ENCODE measurements at regions not wholly inside any gene's neighbourhood (a gene's known extent, or its start where the extent isn't known, plus 50 kb on each side); places are given as distances from the start of the nearest gene placed in this dataset.

DNA sequence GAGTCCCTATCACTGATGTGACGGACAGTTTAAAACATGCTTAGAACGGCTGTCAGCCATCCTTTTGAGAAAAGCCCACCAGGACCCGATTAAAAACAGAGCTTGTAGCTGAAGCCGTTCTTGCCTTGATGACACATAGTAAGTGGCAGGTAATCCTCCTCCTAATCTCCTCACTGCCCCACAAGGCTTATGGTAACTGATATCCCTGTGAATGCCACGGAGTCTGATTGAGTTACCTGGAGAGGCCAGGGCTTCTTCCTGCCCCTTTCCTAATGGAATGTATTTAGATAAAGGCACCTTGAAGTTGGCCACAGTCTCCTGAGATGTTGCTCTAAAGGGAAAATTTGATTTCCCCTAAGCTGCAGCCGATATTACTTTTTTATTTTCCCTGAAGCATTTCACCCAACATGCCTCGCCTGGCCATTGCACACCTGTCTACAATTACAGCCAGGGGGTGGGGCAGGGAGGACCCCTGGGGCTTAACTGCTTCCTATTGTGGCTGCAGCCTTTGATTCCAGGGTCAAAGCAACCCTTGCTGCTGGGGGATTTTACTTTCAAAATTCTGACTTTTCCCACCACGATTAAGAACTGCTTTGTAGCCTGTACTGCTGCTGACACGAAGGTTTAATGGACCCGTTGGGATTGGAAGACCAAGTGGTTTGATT lies 169.0 kb upstream of the GPR26 start:
- DNase-seq: no peak

DNA sequence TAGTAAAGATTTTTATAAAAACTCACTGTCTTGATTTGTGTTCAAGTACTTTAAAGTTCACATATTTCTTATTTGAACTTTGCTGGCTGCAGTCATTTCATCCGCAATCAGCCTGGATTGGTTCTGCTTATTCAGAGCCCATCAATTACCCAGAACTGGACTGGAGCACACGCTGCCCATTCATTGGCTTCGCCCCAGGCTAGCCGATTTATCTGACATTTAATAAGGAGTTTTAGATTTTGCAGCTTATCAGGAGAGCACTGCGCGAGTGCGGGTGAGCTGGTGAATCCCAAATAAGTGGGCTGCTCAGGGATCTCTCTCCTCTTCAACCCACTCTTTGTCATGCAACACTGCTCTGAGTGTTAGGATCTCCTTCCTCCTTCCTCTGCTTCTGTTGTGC lies 166.0 kb upstream of the GPR26 start:
- no peak for DNase-seq

DNA sequence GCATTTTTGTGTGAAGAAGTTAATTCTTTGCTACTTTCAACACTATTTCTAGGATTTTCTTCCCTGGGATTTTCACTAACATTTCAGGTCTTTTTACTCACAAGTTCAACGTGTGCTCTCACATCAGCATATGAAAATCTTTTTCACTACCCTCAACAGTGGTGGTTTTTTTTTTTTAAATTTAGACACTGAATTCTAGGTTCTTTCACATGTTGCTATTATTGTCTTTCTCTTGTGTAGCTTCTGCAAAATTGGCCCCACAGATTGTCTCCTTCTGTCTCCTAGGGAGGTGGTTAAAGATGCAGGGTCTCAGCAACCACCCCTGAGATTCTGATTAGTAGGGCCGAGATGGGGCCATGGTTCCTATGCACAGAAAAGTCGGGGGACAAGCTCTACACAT lies 165.0 kb upstream of the GPR26 start:
- DNase-seq: no peak

DNA sequence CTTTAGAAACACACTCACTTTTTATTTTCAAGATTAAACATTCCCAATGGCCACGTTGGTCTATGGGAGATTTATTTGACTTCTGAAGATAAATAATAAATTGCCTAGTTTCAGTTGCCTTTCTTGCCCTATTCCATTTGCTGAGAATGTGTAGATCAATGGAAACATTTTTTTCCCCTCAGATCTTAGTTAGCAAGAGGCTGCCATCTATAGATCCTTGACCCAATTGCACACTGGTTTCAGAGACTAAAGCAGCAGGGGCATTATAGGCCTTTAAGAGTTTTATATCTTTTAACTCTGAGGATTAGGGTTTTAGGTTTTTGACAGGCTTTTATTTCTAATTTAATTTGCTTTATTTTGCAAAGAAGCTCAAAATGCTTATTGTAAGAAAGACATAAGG lies 163.2 kb upstream of the GPR26 start:
- no peak for DNase-seq

GRCh38 chr10:123506455-123506854 lies 159.7 kb upstream of the GPR26 start:
- no peak for DNase-seq

DNA sequence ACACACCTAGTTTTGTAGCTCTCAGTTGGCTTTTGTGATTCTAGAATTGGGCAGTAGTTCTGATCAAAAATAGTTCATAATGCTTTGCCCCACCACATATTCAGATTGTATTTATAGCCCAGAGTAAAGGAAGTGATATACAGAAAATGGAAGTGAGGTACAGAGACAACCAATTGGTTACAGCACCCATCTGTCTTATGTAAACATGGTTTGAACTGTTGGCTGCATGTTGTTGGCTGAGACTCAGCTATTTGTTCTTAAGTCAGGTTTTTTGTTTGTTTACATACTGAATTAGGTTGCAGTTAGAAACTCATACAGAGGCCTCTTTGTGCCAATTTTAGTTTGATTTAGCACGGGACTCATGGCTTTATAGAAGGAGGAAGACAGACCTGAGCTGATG lies 158.9 kb upstream of the GPR26 start:
- no peak for DNase-seq

GRCh38 chr10:123509338-123509737 lies 156.8 kb upstream of the GPR26 start:
- DNase-seq: no peak

GRCh38 chr10:123512901-123513775 lies 153.0 kb upstream of the GPR26 start:
- no peak for DNase-seq

DNA sequence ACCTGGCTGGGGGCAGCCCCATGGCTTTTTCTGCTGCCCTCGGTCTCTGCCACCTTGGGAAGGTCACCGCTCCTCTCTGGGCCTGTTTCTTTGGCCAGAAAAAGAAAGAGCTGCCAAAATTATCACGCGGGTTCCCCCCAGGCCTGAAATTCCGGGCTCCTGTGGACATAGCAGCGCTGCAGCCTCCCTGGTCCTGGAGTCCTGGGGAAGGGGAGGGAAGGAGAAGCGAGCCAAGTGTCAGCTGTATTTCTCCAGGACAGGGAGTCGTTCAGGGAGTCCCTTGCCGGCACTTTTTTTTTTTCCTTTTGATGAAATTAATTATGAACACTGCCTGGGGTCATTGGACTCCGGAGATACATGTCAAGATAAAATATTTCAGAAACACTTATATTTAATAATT lies 152.3 kb upstream of the GPR26 start:
- DNase-seq: no peak

DNA sequence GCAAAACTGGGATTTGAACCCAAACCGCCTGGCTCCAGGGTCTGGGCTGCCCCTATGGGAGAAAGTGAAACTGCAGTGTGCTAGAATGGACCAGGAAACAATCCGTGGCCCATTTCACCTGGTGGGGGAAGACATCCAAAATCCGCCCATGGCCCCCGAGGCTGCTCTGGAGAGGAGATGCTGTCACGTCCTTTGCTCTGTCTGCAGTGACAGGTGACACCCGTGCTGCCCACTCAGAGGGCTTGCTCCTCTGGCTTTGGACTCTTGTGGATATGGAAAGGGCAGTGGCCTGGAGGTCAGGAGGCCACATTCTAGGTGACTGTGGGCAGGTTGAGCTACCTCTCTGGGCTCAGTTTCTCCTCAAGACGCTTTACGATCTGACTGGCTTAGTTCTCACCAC lies 151.2 kb upstream of the GPR26 start:
- no peak for DNase-seq

DNA sequence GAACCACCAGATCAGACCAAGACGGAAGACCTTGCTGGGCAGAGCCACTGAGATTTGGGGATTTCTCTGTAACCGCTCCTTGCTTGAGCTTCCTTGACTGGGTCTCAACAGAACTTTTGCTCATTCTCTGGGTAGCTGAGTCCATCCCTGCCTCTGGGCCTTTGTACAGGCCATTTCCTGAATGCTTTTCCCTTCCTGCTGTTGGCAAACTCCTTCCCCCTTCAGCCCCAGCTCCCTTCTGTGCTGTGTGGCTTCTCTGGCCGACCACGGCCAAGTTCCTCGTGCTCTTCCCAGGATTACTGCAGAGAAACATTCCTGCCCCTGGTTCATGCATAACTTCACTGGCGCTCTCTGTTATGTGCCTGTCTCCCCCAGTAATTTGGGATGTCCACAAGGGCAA lies 150.5 kb upstream of the GPR26 start:
- DNase-seq: no peak

DNA sequence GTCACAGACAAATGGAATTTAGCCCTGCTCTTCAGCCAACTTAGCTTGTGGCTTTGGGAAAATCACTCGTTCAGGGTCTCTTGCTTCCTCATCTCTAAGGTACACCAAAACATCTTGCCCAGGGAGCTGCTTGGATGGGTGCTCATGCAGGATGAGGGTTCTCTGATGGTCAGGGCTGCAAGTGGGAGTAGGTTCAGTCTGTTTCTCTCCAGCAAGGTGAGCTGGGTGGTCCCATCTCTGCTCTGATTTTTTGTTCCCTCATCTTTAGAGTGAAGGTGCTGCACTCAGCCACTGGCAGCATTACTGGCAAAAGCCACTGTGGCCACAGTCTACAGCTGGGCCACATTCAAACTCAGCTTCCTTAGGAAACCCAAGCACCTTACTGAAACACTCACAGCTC lies 149.9 kb upstream of the GPR26 start:
- no peak for DNase-seq

DNA sequence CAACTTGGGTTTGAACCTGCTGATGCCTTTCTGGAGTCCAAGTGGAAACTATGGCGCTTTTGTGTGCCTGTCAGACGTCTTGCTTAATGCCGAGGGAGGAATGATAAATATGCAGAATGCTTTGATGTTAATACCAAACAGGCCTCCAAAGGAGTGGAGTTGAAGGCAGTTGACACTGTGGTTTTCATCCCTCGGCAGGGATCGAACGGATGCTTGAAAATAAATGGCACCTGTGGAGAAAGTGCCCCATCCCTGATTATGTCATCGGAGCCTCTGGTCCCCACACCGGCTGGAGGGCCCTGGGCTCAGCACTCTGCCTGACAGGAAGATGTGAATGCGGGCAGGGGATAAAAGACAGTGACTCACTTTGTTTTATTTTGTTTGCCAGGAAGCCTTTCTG lies 148.7 kb upstream of the GPR26 start:
- DNase-seq: no peak

- DNase-seq: no peak
These were observed 148.3 kb upstream of the GPR26 start for GRCh38 chr10:123517901-123518300.

GRCh38 chr10:123518765-123519164 lies 147.4 kb upstream of the GPR26 start:
- no peak for DNase-seq

DNA sequence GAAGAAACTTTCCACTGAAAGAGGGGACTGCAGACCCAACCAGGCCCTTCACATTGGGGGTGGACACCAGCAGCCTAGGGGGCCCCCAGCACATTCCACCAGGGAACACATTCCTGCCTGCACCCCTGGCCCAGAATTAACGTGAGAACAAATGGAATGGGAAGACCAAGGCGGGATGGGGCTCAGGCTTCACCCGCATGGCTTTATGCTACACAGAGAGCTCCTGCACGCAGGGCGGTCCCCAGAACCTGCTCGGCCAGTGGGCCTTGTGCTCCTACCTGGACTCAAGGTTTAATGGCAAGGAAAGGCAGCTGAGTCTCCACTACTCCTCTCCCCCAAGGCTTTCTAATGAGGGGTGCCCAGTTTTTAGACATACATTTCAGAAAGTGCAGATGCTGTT lies 146.3 kb upstream of the GPR26 start:
- DNase-seq: no peak

DNA sequence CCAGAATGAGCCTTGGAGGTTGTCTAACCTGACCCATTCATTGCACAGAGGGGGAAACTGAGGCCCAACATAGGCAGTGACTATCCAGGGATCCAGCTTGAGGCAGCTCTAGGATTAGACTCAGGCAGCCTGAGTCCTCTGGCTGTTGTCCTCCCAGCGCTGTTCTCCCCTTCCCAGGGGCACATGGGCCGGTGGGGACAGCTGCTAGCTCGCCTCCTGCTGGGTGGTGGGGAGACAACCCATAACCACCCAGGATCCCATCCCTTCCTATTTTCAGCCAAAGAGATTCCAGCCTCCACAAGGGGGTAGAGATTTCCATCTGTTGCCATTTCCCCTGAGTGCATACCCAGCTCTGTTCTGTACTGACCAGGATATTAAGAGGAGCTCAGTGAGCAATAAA lies 145.1 kb upstream of the GPR26 start:
- no peak for DNase-seq

DNA sequence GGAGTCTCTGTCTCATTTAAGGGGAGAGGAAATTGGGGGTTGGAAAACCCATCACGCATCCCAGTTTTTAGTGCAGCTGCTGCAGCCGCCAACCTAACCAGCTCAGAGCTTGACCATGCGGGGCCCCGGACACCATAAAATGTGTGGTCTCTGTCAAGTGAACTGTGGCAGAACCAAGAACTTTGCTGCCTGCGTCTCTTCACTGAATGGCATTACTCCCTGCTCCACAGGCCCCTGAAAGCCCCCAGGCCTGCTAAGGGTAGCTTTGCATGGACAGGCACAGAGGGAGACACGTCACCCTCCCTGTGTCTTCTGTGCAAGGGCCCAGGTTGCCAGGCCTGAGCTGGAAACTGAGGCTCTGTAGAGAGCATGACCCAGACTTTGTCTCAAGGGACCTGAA lies 144.6 kb upstream of the GPR26 start:
- DNase-seq: no peak

GRCh38 chr10:123522702-123523312 lies 143.3 kb upstream of the GPR26 start:
- DNase-seq: no peak

- no peak for DNase-seq
These were observed 142.3 kb upstream of the GPR26 start for GRCh38 chr10:123523833-123524232.

GRCh38 chr10:123526356-123527064 lies 139.6 kb upstream of the GPR26 start:
- DNase-seq: no peak

- DNase-seq: no peak
These were observed 139.0 kb upstream of the GPR26 start for GRCh38 chr10:123527151-123527550.

DNA sequence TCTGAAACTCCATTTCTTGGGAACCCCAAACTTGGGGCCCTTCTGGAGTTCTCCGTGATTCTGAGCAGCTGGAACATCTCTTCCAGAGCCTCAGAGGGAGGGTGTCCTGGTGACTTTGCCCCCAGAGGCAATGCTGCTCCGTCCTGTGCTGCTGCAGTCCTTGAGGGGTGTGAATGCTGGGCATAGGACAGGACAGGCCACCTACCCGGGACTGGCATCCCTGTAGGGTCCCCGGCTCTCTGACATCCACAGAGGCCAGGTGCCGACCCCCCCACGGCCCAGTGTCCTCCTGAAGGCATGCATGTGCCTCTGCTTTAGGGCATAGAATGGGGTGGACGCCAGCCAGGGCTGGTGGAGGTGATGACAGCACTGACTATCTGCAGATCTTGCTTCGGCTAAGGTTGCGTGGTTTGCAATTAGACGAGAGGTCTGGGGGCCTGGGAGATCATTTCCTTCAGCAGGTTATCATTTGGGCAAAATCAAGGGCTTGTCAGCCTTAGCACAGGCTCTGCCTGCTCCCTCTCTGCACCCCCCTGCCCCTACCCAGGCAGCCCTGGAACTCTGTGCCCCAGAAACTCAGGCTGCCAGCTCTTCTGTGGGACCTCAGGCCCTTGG lies 136.9 kb upstream of the GPR26 start:
- DNase-seq: no peak
